Testis (tissue), 2 donors: ENCODE measurements at regions not wholly inside any gene's neighbourhood (a gene's known extent, or its start where the extent isn't known, plus 50 kb on each side); places are given as distances from the start of the nearest gene placed in this dataset.

Experiments used
- DNase-seq: peaks from one replicate; pipeline ENCODE4 v3.0.0-alpha.2; 2019
- H3K27ac ChIP-seq, 2 donors: fragments of 200-600 bp; sonication (generic); one replicate each; pipeline ENCODE4 v1.5.1; 2019
- H3K27me3 ChIP-seq: fragments of 200-600 bp; sonication (generic); one replicate; pipeline ENCODE4 v1.5.1; 2019
- H3K36me3 ChIP-seq: fragments of 200-600 bp; sonication (generic); one replicate; pipeline ENCODE4 v1.5.1; 2017; ENCODE audit warnings: low read depth; ENCODE audit errors: missing control alignments
- H3K4me1 ChIP-seq: fragments of 200-600 bp; sonication (generic); one replicate; pipeline ENCODE4 v1.5.1; 2019
- H3K4me3 ChIP-seq, 2 donors: fragments of 200-600 bp; sonication (generic); one replicate each; pipeline ENCODE4 v1.5.1; 2017 to 2019
- H3K9me3 ChIP-seq: fragments of 200-600 bp; sonication (generic); one replicate; pipeline ENCODE4 v1.5.1; 2017
- CTCF ChIP-seq, 3 experiments: fragments of 450-650 bp in 2 of 3; fragments of 200-600 bp in 1 of 3; sonication (generic) in 1 of 3; IDR thresholded peaks; one replicate each; pipeline ENCODE4 v1.5.1; 2016 to 2019; ENCODE audit warnings: antibody characterized with exemption in 3 of 3, mild to moderate bottlenecking in 2 of 3, moderate library complexity in 1 of 3
- POLR2A ChIP-seq: fragments of 450-650 bp; IDR thresholded peaks from one replicate; pipeline ENCODE4 v1.6.1; 2017; ENCODE audit warnings: antibody characterized with exemption, mild to moderate bottlenecking, moderate library complexity
- WGBS, 2 donors: methylation state at CpG; one replicate each; pipeline ENCODE4 v1.1.5; 2018; 5-methylcytosine and 5-hydroxymethylcytosine counted together
- intact Hi-C: fragments of 100-400 bp; cut with DNase I; formaldehyde crosslinking; loops from one replicate; pipeline ENCODE4 v1.15.1; 2023; ENCODE audit warnings: low total_unique reads

GRCh38 chr14:82704218-82704617 is 1170.6 kb upstream of the SEL1L start:
- H3K9me3 ChIP-seq: no peaks in the 10 kb centered on the region
- no peaks in the 10 kb centered on the region for H3K36me3 ChIP-seq
- no peaks in the 10 kb centered on the region for H3K4me1 ChIP-seq
- intact Hi-C loops: no loop called here
- H3K27me3 ChIP-seq: no peaks in the 10 kb centered on the region
- H3K4me3 ChIP-seq: no peak overlapping the region
- no peak for TF ChIP-seq POLR2A
- no peak for TF ChIP-seq CTCF (IDR thresholded peaks at IDR 0.05)
- 67 to 70% methylated on average over 4 of the region's 4 CpGs for WGBS, 2 donors
- H3K27ac ChIP-seq: no peak overlapping the region
- DNase-seq: no peak

- peak; percentile 85 for DNase-seq
- peak; percentile 50 to 76 (median 69) for TF ChIP-seq CTCF (IDR thresholded peaks at IDR 0.05)
- no peak for TF ChIP-seq POLR2A
- Histone ChIP-seq H3K9me3 (no peaks in the 10 kb centered on the region), H3K27me3 (no peaks in the 10 kb centered on the region), H3K36me3 (no peaks in the 10 kb centered on the region), H3K27ac (no peak overlapping the region), H3K4me1 (no peaks in the 10 kb centered on the region), H3K4me3 (no peak overlapping the region)
- intact Hi-C loops: no loop called here
- 46 to 52% methylated on average over 4 of the region's 4 CpGs for WGBS, 2 donors
Observed at GRCh38 chr14:82710267-82710841, 1176.7 kb upstream of the SEL1L start.

GRCh38 chr14:82719617-82720016 is 1186.0 kb upstream of the SEL1L start:
- no peaks in the 10 kb centered on the region for H3K36me3 ChIP-seq
- 71 to 83% methylated on average over 4 of the region's 4 CpGs for WGBS, 2 donors
- H3K4me1 ChIP-seq: no peaks in the 10 kb centered on the region
- TF ChIP-seq POLR2A: no peak
- TF ChIP-seq CTCF (IDR thresholded peaks at IDR 0.05): no peak
- intact Hi-C loops: no loop called here
- no peak overlapping the region for H3K27ac ChIP-seq
- H3K27me3 ChIP-seq: no peaks in the 10 kb centered on the region
- DNase-seq: no peak
- no peak overlapping the region for H3K4me3 ChIP-seq
- no peaks in the 10 kb centered on the region for H3K9me3 ChIP-seq

- H3K27me3 ChIP-seq: no peaks in the 10 kb centered on the region
- H3K4me3 ChIP-seq: no peak overlapping the region
- no peak overlapping the region for H3K27ac ChIP-seq
- H3K36me3 ChIP-seq: no peaks in the 10 kb centered on the region
- intact Hi-C loops: no loop called here
- TF ChIP-seq POLR2A (no peak), CTCF (IDR thresholded peaks at IDR 0.05) (no peak)
- no peak for DNase-seq
- H3K9me3 ChIP-seq: no peaks in the 10 kb centered on the region
- 91 to 93% methylated on average over 3 of the region's 3 CpGs for WGBS, 2 donors
- no peaks in the 10 kb centered on the region for H3K4me1 ChIP-seq
Observed at GRCh38 chr14:82720431-82720830, 1186.8 kb upstream of the SEL1L start.

- Histone ChIP-seq H3K27ac (no peak overlapping the region), H3K9me3 (no peaks in the 10 kb centered on the region), H3K27me3 (no peaks in the 10 kb centered on the region), H3K4me3 (no peak overlapping the region), H3K4me1 (no peaks in the 10 kb centered on the region), H3K36me3 (no peaks in the 10 kb centered on the region)
- 42 to 47% methylated on average over 5 of the region's 5 CpGs for WGBS, 2 donors
- intact Hi-C loops: no loop called here
- TF ChIP-seq POLR2A: no peak
- no peak for DNase-seq
Observed at GRCh38 chr14:82720946-82721345, 1187.3 kb upstream of the SEL1L start.
